Fibroblast of skin of left biceps (primary cell): ENCODE measurements at regions not wholly inside any gene's neighbourhood (a gene's known extent, or its start where the extent isn't known, plus 50 kb on each side); places are given as distances from the start of the nearest gene placed in this dataset.
A peak's percentile ranks its signal among the peaks of the same experiment; 100 is the strongest.

Source experiments
- DNase-seq, 2 experiments: peaks; one replicate each; pipeline ENCODE4 v3.0.0-alpha.2; 2013; ENCODE audit warnings: low read depth in 2 of 2

GRCh38 chr14:26855077-26855753 is 257.4 kb upstream of the NOVA1 start:
- peak in 1 of 2 experiments; percentile 15 for DNase-seq

GRCh38 chr14:26856876-26857518 is 259.2 kb upstream of the NOVA1 start:
- DNase-seq = no peak

GRCh38 chr14:26859483-26859882 is 261.6 kb upstream of the NOVA1 start:
- DNase-seq = no peak

- DNase-seq = no peak
Observed at GRCh38 chr14:26860111-26860510, 262.3 kb upstream of the NOVA1 start.

GRCh38 chr14:26863736-26864135 is 265.9 kb upstream of the NOVA1 start:
- peak in 1 of 2 experiments; percentile 13 for DNase-seq

- DNase-seq = no peak
Observed at GRCh38 chr14:26866721-26867120, 268.9 kb upstream of the NOVA1 start.

GRCh38 chr14:26867171-26867757 is 269.4 kb upstream of the NOVA1 start:
- DNase-seq = no peak

GRCh38 chr14:26870096-26870495 is 272.3 kb upstream of the NOVA1 start:
- no peak for DNase-seq

GRCh38 chr14:26870722-26871617 is 273.1 kb upstream of the NOVA1 start:
- DNase-seq = no peak

GRCh38 chr14:26872515-26873361 is 274.9 kb upstream of the NOVA1 start:
- DNase-seq = no peak

GRCh38 chr14:26873362-26873960 is 275.6 kb upstream of the NOVA1 start:
- DNase-seq = no peak

GRCh38 chr14:26887847-26888246 is 290.0 kb upstream of the NOVA1 start:
- no peak for DNase-seq

GRCh38 chr14:26888592-26888991 is 290.8 kb upstream of the NOVA1 start:
- DNase-seq = no peak

- peak; percentile 13 to 18 for DNase-seq
Observed at GRCh38 chr14:26896447-26896846, 298.6 kb upstream of the NOVA1 start.

- DNase-seq = no peak
Observed at GRCh38 chr14:26897196-26897595, 299.4 kb upstream of the NOVA1 start.

GRCh38 chr14:26905229-26905628 is 307.4 kb upstream of the NOVA1 start:
- no peak for DNase-seq

- no peak for DNase-seq
Observed at GRCh38 chr14:26913786-26914185, 316.0 kb upstream of the NOVA1 start.

- peak; percentile 17 to 25 for DNase-seq
Observed at GRCh38 chr14:26917086-26917485, 319.3 kb upstream of the NOVA1 start.

- DNase-seq = no peak
Observed at GRCh38 chr14:26925876-26926584, 328.2 kb upstream of the NOVA1 start.

- no peak for DNase-seq
Observed at GRCh38 chr14:26926585-26926984, 328.8 kb upstream of the NOVA1 start.
